Activated CD4-positive, alpha-beta T cell treated with anti-CD3 and anti-CD28 coated beads for 1 hour (primary cell): ENCODE measurements at regions not wholly inside any gene's neighbourhood (a gene's known extent, or its start where the extent isn't known, plus 50 kb on each side); places are given as distances from the start of the nearest gene placed in this dataset.

Source experiments
- DNase-seq: peaks from one replicate; pipeline ENCODE4 v3.0.0-alpha.2; 2020

DNA sequence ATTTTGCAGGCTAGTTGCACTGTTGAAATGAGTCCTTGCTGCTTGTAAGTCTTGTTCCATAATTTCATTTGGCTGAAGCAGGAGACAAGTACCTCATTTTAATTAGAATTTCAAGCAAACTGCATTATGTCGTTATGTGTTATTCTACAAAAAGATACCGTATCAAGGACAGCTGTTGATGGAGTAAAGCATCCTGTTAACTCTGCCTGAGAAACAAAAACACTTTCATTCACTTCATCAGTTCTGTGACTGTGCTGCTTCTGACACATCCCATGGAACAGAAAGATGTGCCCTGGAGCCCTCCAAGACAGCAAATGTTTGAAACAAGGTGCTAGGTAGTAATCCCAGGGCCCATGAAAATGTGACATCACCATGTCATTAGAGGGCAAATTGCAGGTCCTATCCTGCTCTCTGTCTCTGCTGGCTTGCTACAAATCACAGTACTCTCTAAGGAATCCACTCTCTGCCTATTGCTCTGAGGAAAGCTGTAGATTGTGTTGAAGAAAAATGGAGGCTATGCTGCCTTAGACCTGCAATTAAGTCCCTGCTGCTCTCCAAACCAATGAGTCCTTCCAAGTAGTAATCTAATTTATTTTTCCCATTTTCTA is 209.7 kb upstream of the PARD3B start:
- DNase-seq: no peak

DNA sequence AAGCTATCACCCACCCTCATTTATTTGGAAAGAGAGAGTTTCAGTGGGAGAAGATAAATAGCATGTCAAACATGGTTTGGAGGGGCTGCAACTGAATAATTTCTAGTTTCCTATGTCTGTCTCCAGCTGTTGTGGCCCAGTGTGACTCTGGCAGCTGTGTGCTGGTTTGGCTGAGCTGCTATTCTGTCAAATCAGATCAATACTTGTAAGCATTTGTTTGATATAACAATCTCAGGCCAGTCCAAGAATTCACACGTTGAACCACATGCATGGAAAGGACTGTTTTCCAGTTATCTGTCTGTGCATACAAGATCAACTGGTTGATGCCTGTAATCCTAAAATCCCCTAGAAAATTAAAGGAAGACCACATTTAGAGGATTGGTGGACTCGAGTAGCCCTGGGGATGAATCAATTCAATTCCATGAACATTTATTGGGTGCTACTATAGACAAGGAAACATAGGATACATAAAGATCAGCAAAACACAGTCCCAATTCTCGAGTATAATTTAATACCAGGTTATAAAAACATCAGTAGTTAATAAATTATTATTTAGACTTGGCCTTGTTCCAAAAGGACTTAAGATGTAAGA is 209.0 kb upstream of the PARD3B start:
- no peak for DNase-seq

DNA sequence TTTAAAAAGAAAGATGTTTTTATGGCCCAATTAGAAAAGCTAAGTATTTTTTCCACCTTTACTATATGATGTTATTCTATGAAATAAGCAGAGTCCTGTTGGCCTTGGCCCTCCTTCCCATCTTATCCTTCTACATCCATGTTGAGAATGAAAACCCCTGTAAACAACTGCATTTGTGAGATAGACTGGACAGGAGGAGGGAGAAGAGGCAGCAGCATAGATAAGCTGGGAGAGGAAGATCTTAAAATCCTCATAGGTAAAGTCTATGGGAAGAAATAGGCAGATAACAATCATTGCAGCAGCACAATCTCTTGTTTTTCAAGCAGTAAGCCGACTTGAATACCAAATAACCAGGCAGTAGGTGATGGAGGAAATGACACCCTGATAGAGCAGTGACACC is 207.6 kb upstream of the PARD3B start:
- DNase-seq: no peak

DNA sequence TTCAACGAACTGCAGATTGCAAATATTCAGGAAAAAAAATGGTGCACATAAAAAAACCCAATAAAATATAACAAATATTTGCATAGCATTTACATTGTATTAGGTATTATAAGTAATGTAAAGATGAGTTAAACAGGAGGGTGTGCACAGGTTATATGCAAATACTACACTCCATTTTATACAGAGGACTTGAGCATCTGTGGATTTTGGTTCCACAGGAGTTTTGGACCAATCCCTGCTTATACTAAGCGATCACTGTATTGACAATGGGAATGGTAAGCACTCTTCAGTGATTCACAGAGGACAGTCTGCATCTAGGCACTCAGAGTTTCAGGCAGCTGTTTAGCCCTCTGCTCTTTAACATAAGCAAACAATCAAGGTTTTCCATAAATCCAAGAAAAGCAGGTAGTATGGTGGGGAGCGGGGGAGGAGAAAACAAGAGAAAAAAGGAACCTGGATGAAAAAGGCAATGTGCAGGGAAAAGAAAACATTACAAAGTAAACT is 206.0 kb upstream of the PARD3B start:
- DNase-seq: no peak

DNA sequence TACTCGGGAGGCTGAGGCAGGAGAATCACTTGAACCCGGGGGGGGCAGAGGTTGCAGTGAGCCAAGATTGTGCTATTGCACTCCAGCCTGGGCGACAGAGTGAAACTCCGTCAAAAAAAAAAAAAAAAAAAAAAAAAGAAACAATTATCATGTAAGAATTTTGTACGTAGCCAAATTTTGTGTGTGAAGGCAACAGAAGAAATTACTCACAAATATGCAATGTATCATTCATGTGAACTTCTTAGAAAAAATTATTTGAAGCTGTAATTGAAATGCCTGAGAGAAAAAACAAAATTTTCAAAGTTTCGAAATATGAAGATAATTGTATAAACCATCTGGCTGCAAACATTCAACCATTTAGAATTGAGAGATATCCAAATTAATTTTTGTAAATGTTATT is 204.8 kb upstream of the PARD3B start:
- DNase-seq: no peak

DNA sequence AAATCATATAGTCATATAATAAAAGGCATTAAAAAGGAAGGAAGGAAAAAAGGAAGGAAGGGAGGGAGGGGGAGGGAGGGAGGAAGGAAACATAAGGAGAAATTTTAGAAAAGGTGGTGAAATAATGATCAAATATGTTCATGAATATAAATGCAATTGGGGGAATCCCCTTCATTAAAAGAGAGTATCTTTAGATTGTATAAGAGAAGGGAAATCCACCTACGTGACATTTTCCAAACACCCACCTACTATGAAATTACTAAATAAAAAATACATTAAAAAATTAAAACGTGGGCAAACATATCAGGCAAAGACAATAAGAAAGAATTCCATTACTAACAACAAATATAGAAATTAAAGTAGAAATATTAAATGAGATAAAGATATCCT is 203.4 kb upstream of the PARD3B start:
- DNase-seq: no peak

DNA sequence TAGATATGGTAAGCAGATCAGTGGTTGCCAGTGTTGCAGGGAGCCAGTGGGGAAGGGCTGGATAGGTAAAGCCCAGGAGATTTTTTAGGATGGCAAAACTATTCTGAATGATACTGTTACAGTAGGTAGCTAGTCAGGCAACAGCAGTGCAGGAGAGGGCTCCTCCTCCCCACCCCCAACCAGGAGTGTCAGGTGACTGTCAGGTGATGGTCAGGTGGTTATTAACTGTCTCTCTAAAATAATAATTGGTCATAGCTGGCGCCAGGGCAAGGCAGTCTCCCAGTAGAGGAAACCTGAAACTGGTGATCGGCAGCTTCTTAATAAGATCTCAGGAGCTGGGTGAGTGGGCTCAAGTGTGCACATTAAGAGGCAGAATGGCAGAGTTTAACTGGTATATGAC is 201.6 kb upstream of the PARD3B start:
- DNase-seq: no peak

DNA sequence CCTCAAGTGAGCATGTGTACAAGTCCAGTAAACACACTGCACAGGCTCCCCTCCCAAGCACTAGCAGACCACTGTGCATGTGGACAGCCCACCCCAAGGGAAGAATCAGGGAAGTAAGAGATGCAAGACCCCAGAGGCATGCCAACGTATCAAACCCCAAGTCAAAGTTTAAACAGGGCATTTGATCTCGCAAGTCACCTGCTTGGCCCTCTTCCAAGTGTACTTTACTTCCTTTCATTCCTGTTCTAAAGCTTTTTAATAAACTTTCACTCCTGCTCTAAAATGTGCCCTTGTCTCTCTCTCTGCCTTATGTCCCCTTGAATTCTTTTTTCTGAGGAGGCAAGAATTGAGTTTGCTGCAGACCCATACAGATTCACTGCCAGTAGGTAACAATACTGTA is 201.2 kb upstream of the PARD3B start:
- DNase-seq: no peak

DNA sequence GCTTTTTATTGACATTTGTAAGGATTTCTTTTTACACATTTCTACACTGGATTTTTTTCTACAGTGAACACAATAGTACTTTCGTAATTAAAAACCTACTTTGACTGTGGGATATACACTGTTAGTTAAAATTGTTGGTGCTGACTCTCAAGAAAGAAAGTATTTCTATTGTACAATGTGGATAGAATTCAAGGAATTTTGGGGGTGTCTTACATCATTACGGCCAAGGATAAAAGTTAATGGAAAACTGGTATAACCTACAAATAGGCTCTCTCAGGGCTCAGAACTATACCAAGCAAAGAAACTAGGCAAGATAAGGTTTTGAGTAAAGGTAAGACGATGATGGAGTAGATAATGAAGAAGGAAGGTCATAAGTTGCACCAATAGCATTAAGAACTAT is 198.4 kb upstream of the PARD3B start:
- DNase-seq: no peak

DNA sequence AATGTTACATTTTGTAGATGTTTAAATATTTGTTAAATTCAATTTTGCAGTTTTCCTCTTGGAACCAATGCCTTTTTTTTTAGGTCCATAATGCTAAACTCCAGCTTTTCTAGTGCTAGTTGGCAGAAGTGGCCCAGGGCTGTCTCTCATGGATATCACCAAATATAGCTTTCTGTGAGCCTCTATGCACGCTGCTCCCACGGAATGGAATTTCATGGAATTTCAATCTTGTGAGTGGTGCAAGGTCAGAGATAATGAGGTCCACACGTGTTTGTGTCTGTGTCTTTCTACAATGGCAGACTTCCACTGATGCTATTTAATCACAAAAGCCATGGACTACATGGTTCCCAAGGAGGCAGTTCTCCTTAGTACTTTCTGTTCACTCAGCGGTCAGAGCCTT is 191.5 kb upstream of the PARD3B start:
- DNase-seq: no peak

DNA sequence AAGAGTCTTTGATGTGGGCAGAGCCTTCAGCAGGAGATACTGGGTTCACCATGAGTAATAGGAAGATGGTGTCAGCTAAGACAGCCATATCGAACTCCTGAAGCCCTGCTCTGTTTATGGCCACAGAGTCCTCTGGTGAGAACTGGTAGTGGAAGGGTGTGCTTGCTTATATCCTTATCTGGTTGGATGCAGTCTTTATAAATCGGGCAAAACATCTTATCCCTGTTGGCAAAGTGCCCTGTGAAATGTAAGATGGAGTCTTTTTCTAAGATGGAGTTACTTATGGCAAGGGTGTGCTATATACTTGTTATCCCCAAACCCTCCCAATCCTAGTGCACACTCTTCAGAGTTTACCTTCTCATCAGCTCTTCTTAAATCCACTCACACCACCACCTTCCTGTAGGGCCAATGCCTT is 190.8 kb upstream of the PARD3B start:
- DNase-seq: no peak

DNA sequence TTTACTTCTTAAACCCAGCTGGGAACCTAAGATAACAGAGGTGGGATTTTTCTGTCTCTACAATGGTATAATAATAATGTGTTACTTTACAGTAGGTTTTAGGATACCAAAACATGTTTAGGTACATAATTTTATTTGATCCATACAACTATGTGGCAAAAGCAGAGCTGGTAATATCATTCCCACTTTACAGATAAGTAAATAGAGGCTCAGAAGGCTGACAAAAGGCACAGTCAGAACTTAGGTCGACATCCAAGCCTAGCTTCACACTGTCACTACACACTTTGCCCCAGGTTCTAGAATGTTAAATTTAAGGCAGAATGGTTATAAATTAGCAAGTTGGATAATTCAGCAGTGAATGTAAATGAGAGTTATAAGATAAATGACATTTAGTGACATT is 189.6 kb upstream of the PARD3B start:
- DNase-seq: no peak

DNA sequence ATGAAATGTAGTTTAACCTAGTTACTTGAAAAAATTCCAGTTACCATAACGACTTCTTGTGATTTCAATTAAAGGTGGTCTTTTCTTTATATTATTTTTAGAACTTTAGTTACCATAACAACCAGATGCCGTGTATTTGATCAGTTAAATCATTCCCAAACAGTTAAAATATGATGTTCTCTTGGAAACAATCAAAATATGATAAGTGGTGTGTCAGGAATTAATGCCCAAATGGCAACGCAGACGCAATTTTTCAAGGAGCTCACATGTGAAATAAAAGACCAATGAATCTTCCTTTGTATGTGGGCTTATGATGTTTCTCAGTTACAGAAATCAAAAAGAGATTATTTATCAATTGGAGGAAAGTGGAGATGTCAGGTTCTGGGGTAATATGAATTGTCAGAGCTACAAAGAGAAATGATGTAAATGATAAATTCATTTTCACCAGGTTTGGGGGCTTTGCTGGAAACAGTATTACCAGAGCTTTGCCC is 189.1 kb upstream of the PARD3B start:
- DNase-seq: no peak

DNA sequence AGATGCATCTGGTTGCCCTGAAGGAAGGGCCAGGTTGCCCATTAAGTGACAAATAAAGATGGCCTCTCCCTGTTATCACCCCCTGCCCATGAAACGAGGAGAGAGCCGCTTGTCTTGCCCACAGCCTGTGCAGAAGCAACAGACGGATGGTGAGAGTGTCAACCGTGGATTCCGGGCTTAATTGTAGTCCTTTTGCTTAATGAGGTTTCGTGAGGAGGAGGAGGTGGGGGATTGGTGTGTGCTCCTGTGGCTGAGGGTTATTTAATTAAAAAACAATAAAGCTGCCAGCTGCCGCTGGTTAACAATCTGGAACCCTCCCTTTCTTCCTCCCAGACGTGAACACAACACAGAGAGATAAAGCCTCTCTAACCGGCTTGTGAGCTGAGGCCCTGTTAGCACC is 188.0 kb upstream of the PARD3B start:
- no peak for DNase-seq

DNA sequence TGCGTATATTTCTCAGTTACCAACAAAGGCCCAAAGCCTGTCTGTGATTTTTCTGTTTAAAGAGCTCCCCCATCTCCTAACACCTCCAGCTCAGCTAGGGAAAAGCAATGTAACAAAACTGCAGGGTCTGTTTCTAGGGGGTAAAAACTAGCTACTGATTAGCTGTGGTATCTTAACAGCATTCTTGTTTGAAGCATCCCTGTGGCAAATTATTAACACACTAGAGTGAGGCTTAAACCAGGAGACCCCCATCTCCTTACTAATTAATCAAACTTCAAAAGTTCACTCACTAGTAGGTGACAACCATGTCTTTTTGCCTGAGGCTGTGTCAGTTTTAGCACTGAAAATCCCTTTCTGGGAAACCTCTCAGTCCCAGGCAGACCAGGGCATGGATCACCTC is 186.2 kb upstream of the PARD3B start:
- no peak for DNase-seq

DNA sequence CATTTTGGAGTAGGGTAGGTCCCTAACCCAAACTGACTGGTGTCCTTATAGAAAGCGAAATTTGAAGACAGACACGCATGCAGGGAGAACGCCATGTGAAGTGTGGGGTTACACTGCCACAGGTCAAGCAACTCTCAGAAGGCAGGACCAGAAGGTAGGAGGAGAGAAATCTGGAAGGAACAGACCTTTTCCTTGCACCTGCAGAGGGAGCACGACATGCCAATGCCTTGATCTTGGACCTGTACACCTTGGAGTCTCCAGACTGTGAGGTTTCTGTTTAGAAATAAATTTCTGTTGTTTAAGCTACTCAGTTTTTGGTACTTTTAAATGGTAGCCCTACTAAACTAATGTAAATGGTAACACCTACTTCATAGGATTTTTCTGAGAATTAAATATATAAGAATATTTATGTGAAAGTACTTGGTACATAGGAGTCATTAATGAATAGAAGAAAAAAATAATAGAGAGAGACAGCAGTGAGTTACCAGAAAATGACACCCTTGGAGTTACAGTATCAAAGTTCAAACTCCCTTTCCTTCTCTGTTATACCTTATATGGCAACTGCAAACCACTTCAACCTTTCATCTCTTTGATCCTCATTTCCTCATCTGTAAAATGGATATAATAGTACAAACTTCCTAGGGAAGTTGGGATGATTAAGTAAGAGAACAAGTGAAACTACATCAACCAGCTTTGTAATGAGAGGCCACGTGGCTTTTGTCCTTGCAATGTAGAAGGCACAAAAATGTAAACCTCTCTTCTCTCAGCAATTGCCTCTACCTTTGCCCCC is 184.9 kb upstream of the PARD3B start:
- no peak for DNase-seq

DNA sequence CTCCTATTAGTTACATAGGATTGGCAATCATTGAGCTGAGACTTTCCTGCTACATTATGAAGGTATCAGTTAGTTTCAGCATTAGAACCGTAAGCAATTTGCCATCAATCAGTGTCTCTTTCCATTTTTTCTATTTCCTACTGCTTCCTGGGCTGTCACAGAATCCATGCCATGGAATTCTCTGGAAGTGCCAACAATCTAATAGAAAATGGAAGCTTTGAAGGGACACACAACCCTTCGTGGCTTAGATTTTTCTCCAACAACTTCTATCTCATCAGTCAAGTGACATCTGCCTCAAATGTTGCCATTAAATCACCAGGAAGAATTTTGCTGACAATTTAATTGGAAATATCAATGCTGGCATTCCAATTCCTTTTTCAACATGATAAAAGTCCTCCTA is 183.5 kb upstream of the PARD3B start:
- DNase-seq: no peak

DNA sequence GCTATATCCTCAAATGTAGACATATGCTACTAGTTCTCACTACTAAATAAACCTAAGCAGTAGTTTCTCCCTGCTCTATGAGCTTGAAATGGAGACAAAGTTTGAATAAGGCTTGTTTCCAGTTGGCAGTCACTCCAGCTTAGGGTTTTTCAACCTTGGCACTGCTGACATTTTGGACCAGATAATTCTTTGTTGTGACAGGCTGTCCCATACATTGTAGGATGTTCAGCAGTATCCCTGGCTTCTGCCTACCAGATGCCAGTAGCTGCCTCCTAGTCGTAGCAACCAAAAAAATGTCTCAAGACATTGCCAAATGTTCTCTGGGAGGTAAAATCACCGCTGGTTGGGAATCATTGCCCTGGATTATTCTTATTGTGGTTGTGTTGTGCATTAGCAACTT is 182.7 kb upstream of the PARD3B start:
- no peak for DNase-seq

DNA sequence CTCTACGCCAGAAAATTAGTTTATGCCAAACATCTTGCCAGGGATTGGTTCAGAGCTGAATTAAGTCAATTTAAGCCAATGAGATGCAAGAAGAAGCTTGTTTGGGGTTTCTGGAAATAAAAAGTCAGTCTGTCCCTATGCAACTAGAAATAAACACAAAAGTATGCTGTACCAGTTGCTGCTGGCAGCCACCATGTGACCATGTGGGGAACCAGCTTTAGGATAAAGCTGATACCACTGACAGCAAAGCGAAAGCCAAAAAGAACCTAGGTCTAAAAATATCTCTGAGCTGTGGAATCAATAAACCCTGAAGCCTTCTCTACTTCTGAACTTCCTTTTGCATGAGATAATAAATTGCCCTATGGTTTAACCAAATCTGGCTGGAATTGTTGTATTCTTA is 181.8 kb upstream of the PARD3B start:
- DNase-seq: no peak

DNA sequence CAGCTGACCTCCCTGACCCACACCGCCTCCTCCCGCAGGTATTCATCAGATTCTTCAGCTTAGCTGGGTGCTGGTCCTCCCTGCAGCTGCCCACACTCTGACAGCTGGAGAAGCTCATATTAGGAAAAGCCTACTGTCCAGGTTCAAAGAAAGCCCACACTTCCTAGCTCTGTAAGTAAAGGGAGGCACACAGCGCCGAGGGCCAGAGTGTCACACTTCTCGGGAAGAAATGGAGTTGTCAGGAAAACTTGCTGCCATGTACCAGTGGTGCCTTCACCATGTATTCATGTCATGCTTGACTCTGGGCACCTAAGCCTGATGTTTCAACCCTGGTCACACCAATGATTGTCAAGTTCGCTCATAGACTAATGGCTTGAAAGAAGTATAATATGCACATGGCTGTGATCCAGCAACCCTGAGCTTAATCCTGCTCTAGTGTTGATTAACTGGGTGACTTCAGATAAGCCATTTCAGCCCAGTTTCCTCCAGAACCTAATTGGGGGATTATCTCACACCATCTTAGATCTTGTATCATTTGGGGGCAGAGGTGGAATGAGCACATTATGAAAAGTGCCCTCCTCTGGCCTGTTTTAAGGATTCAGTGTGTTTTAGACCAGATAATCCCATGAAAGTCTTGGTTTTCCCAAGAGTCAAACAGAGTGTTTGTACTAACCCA is 180.3 kb upstream of the PARD3B start:
- DNase-seq: no peak

DNA sequence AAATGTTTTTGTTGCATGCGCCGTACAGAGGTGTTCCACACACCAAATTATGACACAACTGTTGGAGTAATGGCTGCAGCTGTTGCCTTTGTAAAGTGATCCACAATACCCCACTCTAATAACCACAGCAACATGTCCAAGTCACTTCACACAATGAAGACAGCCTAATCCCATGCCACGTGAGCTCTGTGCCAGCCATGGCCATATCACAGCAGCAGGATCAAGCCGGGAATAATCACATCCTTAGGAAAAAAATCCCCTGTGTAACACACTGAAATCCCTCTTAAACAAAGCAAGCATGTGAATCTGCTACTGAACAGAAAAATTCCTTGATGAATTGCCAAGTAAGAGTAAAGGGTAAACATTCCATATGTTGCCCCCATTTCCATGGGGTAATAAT is 179.5 kb upstream of the PARD3B start:
- no peak for DNase-seq

DNA sequence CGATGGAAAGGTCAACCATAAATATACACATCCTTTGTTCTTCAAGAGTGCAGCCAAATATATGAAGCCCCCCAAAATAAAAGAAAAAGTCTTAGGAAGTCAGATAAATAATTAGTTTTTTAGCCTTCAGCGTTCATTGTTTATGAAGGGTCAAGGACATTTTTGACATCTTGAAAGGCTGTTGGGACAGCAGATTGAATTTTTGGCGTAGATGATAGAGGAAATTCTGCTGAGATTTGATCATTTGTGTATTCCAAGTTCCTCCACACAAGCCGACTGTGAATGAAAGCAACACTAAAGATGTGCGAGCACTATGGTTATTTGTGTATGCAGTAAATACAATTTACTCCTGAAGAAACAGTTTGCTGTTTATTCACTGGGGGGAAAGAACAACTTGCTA is 177.8 kb upstream of the PARD3B start:
- no peak for DNase-seq

DNA sequence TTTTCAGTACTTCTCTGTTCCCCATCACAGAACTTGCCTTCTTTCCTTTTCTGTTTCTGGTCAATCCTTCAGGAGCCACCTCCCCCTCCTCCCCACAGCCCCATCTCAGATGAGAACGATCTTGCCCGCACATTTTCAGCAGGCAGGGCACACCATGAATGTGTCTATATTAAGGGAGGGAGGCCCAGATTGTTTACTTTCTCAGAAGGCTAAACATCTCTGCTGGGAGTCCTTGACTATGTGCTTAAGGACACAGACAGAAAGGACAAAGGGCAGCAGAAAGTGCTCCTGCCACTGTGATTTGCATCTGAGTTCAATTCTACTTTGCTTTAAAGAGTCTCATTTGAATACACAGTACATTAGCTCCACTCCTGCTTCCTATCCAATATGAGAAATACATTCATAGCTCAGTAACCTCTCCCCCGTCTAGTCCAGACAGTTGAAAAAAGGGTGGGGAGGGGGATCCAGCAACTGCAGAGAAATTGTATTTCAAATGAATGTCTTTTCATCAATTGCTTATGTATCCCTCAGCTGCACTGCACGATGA is 175.0 kb upstream of the PARD3B start:
- DNase-seq: no peak
